Caco-2 (cell line): ENCODE measurements at regions not wholly inside any gene's neighbourhood (a gene's known extent, or its start where the extent isn't known, plus 50 kb on each side); places are given as distances from the start of the nearest gene placed in this dataset.

ENCODE experiments used
- BruUV-seq: library from RNA; stranded (reverse); fragments of 400-500 nt; replicated peaks from 2 replicates; lab custom pipeline; 2021; lab: Mats Ljungman, UMichigan
- CTCF ChIA-PET: fragments of 300-600 bp; sonication (Branson Sonifier 250); formaldehyde crosslinking; loops from one replicate; lab custom pipeline; 2022; ENCODE audit warnings: antibody characterized with exemption; lab: Charles Lee
- POLR2A ChIA-PET: fragments of 300-600 bp; sonication (Branson Sonifier 250); formaldehyde crosslinking; loops from one replicate; lab custom pipeline; 2022; ENCODE audit warnings: antibody characterized with exemption; lab: Charles Lee
- DNase-seq, 2 experiments: peaks; one replicate each; pipeline versions ENCODE4 v3.0.0 to v3.0.0-alpha.2; 2020 to 2022
- H3K27me3 ChIP-seq: replicated peaks from 2 replicates; pipeline ENCODE4 v1.6.0; 2011; ENCODE audit warnings: low read length; ENCODE audit not compliant: control insufficient read depth, insufficient read depth
- H3K36me3 ChIP-seq: 2 replicates; pipeline ENCODE4 v1.5.1; 2011; ENCODE audit warnings: low read length; ENCODE audit not compliant: control insufficient read depth, insufficient read depth
- H3K4me1 ChIP-seq: fragments of 250-450 bp; sonication (Bioruptor Pico); 2 replicates; pipeline ENCODE4 v1.5.1; 2020; ENCODE audit warnings: mild to moderate bottlenecking
- H3K4me3 ChIP-seq: 2 replicates; pipeline ENCODE4 v1.5.1; 2011; ENCODE audit warnings: low read depth, mild to moderate bottlenecking, control low read depth, low read length
- H3K9me3 ChIP-seq: fragments of 250-450 bp; sonication (Bioruptor Pico); 2 replicates; pipeline ENCODE4 v1.5.1; 2020; ENCODE audit warnings: mild to moderate bottlenecking, moderate library complexity
- H3K27ac Mint-ChIP-seq: one replicate; pipeline ENCODE4 v1.8.0; 2022; ENCODE audit warnings: mixed read lengths; ENCODE audit not compliant: unreplicated experiment
- H3K27me3 Mint-ChIP-seq: one replicate; pipeline ENCODE4 v1.8.0; 2022; ENCODE audit warnings: mixed read lengths; ENCODE audit not compliant: insufficient read depth, unreplicated experiment
- H3K36me3 Mint-ChIP-seq: one replicate; pipeline ENCODE4 v1.8.0; 2022; ENCODE audit warnings: mild to moderate bottlenecking, mixed read lengths; ENCODE audit not compliant: insufficient read depth, unreplicated experiment
- H3K4me1 Mint-ChIP-seq: one replicate; pipeline ENCODE4 v1.8.0; 2022; ENCODE audit warnings: low read depth, mixed read lengths; ENCODE audit not compliant: unreplicated experiment
- H3K4me3 Mint-ChIP-seq: one replicate; pipeline ENCODE4 v1.8.0; 2022; ENCODE audit warnings: mild to moderate bottlenecking, moderate library complexity, mixed read lengths; ENCODE audit not compliant: unreplicated experiment
- H3K9me3 Mint-ChIP-seq: one replicate; pipeline ENCODE4 v1.8.0; 2022; ENCODE audit warnings: mixed read lengths; ENCODE audit not compliant: unreplicated experiment
- CTCF ChIP-seq, 2 experiments: fragments of 200-600 bp in 1 of 2; IDR thresholded peaks; 1 replicate in 1 of 2; 2 replicates in 1 of 2; pipeline versions ENCODE4 v1.5.1 to v1.8.0; 2011 to 2022; ENCODE audit warnings: antibody characterized with exemption in 1 of 2, control low read depth in 1 of 2, inconsistent platforms in 1 of 2, low read depth in 1 of 2, low read length in 1 of 2, mild to moderate bottlenecking in 1 of 2, moderate library complexity in 1 of 2; ENCODE audit not compliant: insufficient read depth in 1 of 2, severe bottlenecking in 1 of 2, unreplicated experiment in 1 of 2
- intact Hi-C: fragments of 100-400 bp; cut with micrococcal nuclease; formaldehyde crosslinking; loops from one replicate; pipeline ENCODE4 v1.10.0; 2022; ENCODE audit not compliant: unreplicated experiment

- Mint-ChIP-seq H3K9me3 (no peaks in the 10 kb centered on the region), H3K27ac (no peak overlapping the region), H3K4me3 (no peak overlapping the region), H3K27me3 (peaks cover 20% of the 10 kb centered on the region), H3K4me1 (no peaks in the 10 kb centered on the region), H3K36me3 (no peaks in the 10 kb centered on the region)
- no peak overlapping the region for H3K4me3 ChIP-seq
- CTCF ChIA-PET = no interaction called here
- no peak for TF ChIP-seq CTCF (IDR thresholded peaks at IDR 0.05; ENCODE audit: insufficient read depth in 1 of 2, low read depth in 1 of 2, low read length in 1 of 2, severe bottlenecking in 1 of 2, unreplicated experiment in 1 of 2)
- no peak for DNase-seq
- POLR2A ChIA-PET = no interaction called here
- H3K27me3 ChIP-seq = no peaks in the 10 kb centered on the region
- intact Hi-C loops = no loop called here
- H3K36me3 ChIP-seq = no peaks in the 10 kb centered on the region
- no peaks in the 10 kb centered on the region for H3K9me3 ChIP-seq
- no TSS peak for BruUV-seq
- H3K4me1 ChIP-seq = no peaks in the 10 kb centered on the region
Measured at GRCh38 chr5:40334242-40334635, 345.5 kb upstream of the PTGER4 start.

GRCh38 chr5:40333459-40334241 lies 346.1 kb upstream of the PTGER4 start:
- no peak for TF ChIP-seq CTCF (IDR thresholded peaks at IDR 0.05; ENCODE audit: insufficient read depth in 1 of 2, low read depth in 1 of 2, low read length in 1 of 2, severe bottlenecking in 1 of 2, unreplicated experiment in 1 of 2)
- intact Hi-C loops = no loop called here
- no peak overlapping the region for H3K4me3 ChIP-seq
- H3K9me3 ChIP-seq = no peaks in the 10 kb centered on the region
- CTCF ChIA-PET = no interaction called here
- no peaks in the 10 kb centered on the region for H3K36me3 ChIP-seq
- BruUV-seq = no TSS peak
- H3K27me3 Mint-ChIP-seq = peaks cover 18% of the 10 kb centered on the region
- no peaks in the 10 kb centered on the region for H3K4me1 Mint-ChIP-seq
- no peak overlapping the region for H3K4me3 Mint-ChIP-seq
- POLR2A ChIA-PET = no interaction called here
- DNase-seq = no peak
- no peaks in the 10 kb centered on the region for H3K9me3 Mint-ChIP-seq
- H3K27ac Mint-ChIP-seq = no peak overlapping the region
- no peaks in the 10 kb centered on the region for H3K4me1 ChIP-seq
- no peaks in the 10 kb centered on the region for H3K36me3 Mint-ChIP-seq
- H3K27me3 ChIP-seq = no peaks in the 10 kb centered on the region

- POLR2A ChIA-PET = no interaction called here
Measured at GRCh38 chr5:40332970-40333369, 346.7 kb upstream of the PTGER4 start.

More at GRCh38 chr5:40332970-40333369, 346.7 kb upstream of the PTGER4 start:
- no peak overlapping the region for H3K4me3 Mint-ChIP-seq
- H3K9me3 ChIP-seq = no peaks in the 10 kb centered on the region
- no TSS peak for BruUV-seq
- no peak overlapping the region for H3K4me3 ChIP-seq
- no peak for TF ChIP-seq CTCF (IDR thresholded peaks at IDR 0.05; ENCODE audit: insufficient read depth in 1 of 2, low read depth in 1 of 2, low read length in 1 of 2, severe bottlenecking in 1 of 2, unreplicated experiment in 1 of 2)
- no peaks in the 10 kb centered on the region for H3K4me1 Mint-ChIP-seq
- H3K27me3 Mint-ChIP-seq = peaks cover 14% of the 10 kb centered on the region
- intact Hi-C loops = no loop called here
- H3K36me3 Mint-ChIP-seq = no peaks in the 10 kb centered on the region
- no peaks in the 10 kb centered on the region for H3K36me3 ChIP-seq
- H3K4me1 ChIP-seq = no peaks in the 10 kb centered on the region
- no peaks in the 10 kb centered on the region for H3K9me3 Mint-ChIP-seq
- no peak overlapping the region for H3K27ac Mint-ChIP-seq
- H3K27me3 ChIP-seq = no peaks in the 10 kb centered on the region
- DNase-seq = no peak
- CTCF ChIA-PET = no interaction called here
